ENCODE measurements at regions not wholly inside any gene's neighbourhood (a gene's known extent, or its start where the extent isn't known, plus 50 kb on each side); places are given as distances from the start of the nearest gene placed in this dataset.
A peak's percentile ranks its signal among the peaks of the same experiment; 100 is the strongest.

DNA sequence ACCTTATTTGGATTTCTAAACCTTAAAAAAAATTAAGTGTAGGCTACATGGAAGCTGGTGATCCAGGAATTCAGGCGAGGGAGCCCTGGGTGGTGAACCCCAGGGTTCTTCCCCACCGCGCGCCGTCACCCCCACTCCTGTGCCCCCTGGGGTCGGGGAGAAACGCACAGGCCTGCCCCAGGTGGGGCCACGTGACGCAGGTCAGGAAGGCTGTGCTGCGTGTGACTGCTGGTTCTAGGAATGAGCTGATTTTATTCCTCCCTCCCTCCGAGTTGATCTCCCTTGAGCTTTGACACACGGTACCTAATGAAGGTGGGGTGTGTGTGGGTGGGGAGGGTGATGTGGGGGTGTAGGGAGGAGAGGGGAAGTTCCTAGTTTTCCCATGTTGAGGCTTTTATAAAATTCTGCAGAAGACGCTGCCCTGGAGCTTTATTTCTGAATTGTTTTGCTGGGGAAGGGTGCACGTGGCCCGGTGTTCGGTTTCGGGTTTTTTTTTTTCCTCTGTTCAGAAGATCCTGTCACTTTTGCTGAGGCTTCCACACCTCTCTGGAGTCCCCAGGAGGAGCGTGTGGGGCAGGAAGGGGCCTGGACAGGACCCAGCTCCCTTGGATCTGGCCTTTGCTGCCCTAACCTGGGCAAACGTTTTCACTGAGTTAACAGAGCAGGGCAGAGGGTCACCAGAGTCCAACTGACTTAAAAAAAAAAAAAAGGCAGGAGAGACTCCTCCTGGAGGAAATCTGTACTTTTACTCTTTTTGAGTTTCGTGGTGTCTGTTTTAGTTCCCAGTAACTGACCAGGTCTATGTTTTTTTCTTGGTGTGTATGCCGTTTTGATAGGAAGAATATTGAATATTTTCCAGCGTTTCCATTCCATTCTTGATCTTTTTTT is 55.8 kb upstream of the GSE1 start:
- DNase-seq (ENCODE audit: low spot score) = no peak

DNA sequence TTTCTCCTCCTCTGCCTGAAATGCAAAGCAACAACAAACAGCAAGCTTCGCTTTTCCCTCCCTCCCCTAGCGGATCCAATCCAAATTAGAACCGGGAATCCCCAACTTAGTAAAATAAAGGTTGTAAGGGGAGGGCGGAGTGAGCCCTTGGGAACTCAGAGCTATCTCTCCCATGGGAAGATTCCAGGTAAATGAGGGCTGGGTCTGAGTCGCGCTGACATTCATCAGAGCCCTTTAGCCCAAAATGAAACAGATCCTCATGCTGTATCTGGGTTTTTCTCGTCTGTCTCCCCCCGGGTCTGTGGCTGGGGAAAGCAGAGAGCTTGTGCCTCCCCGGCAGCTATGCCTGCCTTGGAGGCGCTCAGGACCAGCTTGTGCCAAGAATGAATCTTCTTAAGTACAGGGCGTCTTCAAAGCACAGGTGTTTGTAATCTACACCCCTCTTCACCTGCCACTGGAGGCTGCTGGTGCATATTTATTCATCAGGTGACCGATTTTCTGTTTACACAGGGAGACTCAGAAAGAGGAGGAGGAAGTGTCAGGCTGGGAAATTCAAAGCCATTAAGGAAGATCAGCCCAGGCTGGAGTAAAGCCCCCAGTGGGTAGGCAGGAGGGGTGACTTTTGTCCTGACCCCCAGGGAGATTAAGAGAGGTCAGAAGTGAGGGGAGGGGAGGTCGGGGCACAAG is 55.0 kb upstream of the GSE1 start:
- DNase-seq (ENCODE audit: low spot score) = peak; percentile 62

DNA sequence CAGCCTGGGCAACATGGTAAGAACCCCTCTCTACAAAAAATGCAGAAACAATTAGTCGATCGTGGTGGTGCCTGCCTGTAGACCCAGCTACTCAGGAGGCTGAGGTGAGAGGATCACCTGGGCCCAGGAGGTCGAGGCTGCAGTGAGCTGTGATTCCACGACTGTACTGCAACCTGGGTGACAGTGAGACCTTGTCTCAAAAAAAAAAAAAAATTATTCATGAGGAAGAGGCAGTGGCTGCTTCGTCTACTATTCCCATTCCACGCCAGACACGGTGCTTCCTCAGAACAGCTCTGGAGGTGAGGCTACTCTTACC is 52.2 kb upstream of the GSE1 start:
- DNase-seq (ENCODE audit: low spot score) = no peak

DNA sequence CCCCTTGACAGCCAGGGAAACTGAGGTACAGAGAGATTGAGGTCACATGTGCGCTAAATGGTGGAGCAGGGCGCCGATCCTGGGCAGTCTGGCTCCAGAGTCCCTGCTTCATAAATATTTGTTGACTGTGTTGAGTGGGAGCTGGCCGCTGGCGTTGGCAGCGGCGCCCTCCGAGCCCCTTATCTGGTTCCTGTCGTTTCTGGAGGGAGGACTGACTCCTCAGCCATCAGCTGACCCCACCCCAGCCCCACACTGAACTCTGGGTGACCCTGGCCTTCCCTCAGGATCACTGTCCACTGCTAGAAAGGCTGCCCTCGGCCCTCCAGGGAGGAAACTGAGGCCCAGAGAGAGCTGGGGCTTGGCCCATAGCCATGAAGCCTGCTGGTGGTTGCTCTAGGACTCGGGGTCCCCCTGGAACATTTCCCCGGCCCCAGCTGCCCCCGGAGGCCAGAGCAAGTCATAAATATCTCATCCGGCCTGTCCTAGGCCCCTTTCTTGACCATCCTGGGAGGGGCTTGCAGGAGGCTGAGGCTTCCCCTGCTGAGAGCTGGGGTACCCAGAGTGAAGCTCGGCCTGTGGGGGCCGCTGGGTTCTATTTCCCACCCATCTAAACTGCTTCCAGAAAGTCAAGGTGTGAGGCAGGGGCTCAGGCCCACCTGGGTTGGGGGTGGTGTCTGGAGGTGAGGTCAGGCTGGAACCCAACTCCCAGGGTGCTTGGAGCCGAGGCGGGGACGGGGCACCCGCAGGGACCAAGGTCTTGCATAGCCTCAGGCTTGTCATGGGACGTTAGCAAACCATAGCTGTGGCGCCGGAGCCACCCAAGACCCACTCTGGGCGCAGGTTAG is 51.7 kb upstream of the GSE1 start:
- DNase-seq (ENCODE audit: low spot score) = no peak

DNA sequence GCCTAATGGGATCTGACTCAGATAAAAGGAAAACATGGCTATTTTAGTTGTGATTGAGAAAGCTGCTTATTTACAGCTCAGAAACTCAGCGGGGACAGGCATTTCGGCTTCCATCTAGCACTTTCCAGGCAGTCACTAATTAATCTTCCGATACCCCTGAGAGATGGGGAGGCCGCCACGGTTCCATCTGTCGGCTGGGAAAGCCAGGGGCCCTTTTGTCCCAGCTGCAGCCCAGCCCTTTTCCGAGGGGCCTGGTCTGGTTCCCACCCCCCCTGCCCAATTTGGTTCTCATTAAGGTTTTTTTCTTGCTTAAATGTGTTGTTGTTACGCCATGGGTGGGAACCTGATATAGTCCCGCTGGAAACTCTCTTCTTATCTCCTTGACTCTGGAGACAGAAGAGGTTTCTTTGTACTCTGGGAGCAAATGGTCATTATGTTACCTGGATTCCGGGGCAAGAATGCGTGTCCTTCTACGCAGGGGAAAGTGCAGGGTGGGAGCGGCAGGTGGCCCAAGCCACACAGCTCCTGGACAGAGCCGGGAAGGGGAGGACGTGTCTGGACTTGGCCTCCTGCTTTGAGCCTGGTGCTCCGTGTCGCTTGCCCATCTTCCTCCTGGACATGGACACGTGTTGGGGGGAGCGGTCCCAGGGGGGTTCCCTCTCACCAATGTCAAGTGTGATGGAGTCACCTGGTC is 50.9 kb upstream of the GSE1 start:
- no peak for DNase-seq (ENCODE audit: low spot score)

DNA sequence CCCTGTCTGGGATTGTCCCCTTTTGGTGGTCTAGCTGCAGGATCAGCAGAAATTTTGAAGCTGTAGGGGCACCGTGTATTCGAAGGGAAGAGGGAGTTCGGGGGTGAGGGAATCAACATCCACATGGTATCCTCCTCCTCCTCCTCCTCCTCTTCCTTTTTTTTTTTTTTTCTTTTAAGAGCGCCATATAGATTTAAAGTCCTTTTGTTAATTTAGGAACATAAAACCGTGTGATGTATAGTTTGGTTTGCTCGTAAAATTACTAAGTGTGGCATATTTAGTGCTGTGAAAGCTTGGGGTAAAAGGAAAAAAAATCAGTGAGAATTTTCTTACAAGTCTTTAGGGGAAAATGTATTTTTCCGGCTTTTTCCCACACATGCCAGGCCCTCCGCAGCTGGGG is 50.1 kb upstream of the GSE1 start:
- no peak for DNase-seq (ENCODE audit: low spot score)
